ENCODE measurements at regions not wholly inside any gene's neighbourhood (a gene's known extent, or its start where the extent isn't known, plus 50 kb on each side); places are given as distances from the start of the nearest gene placed in this dataset.

DNA sequence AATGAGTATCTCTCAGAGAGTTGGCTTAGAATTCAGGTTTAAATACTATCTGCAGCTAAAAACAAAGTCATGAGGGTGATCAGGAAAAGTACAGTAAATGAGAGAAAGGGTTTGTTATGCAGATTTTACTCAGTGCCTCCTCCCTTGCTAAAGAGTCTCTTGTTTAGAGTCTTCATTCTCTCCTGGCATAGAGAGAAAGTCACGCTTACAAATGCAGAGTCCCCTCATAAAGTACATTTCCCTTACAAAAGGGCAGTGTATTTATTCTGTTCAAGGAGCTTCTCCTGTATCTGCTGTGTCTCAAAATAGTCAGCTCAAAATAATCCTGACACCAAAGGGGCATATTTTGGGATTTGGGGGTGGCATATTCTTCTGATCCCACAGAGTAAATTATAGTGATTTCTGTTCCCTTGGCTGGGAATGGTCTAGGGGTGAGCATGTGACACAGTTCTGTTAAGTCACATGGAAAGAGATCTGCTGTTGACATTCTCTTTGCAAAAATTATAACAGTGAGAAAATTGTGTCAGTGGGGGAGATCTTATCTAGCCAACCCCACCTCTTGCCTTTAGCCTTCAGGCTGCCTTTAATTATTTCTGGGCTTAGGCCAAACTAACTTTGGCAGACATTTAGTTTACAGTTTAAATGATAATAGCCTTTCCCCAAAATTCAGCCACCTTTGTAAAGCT lies 102.9 kb downstream of the MTNR1B start:
- Histone ChIP-seq H3K36me3 (no peaks in the 10 kb centered on the region), H3K27me3 (no peaks in the 10 kb centered on the region), H3K9me3 (no peaks in the 10 kb centered on the region), H3K27ac (no peak overlapping the region), H3K4me1 (no peaks in the 10 kb centered on the region), H3K4me3 (no peak overlapping the region)
- intact Hi-C loops (cut with DNase I; ENCODE audit: low total_unique reads) = no loop called here
- TF ChIP-seq, protein P1, sequence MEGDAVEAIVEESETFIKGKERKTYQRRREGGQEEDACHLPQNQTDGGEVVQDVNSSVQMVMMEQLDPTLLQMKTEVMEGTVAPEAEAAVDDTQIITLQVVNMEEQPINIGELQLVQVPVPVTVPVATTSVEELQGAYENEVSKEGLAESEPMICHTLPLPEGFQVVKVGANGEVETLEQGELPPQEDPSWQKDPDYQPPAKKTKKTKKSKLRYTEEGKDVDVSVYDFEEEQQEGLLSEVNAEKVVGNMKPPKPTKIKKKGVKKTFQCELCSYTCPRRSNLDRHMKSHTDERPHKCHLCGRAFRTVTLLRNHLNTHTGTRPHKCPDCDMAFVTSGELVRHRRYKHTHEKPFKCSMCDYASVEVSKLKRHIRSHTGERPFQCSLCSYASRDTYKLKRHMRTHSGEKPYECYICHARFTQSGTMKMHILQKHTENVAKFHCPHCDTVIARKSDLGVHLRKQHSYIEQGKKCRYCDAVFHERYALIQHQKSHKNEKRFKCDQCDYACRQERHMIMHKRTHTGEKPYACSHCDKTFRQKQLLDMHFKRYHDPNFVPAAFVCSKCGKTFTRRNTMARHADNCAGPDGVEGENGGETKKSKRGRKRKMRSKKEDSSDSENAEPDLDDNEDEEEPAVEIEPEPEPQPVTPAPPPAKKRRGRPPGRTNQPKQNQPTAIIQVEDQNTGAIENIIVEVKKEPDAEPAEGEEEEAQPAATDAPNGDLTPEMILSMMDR (IDR thresholded peaks at IDR 0.05) = no peak
- DNase-seq = no peak

DNA sequence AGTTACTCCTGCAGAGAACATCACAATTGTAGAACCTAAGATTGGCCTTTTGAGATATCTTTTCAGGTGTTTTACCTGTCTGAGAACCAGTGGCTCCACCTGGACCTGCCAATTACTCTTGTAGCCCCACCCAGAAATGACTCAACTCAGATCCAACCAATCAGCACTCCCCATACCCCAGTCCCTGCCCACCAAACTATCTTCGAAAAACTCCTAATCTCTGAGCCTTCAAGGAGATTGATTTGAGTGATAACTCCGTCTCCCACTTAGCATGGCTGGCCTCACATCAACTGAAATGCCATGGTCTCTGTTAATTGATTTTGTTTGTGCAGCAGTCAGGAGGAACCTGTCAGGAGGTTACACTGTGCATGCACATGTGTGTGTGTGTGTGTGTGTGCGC lies 103.6 kb downstream of the MTNR1B start:
- intact Hi-C loops (cut with DNase I; ENCODE audit: low total_unique reads) = no loop called here
- TF ChIP-seq, protein P1 (IDR thresholded peaks at IDR 0.05) = no peak

DNA sequence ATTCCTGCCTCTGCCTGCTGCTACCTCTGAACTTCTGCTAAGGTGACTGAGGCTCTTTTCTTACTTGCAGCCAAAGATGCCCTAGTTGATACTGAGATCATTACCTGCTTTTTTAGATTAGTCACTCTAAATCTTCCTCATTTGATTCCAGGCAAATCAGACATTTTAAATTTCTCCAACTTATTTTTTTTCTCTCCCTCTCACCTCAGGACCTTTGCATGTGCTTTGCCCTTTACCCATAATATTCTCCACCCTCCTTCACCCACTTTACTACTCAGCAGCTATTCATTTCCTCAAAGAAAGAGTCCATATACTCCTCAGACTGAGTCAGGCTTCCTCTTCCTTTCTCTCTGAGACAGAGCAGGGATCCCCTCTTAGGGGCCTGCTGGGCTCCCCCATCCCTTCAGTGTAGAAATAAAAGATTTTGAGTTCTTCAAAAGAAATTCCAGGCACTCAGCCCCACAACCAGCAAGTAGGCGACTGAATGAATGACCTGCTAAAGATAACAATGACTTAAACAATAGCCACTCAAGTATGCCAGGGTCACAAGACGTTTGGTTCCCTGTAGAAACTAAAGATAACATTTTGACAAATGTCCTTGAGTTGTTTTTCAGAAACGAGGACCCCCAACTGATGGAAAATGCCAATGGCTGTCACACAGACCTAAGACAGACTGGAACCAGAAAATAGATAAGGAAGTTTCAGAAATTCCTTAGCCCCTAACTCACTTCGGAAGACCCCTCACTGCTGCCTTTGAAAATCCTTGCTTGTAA lies 104.2 kb downstream of the MTNR1B start:
- Histone ChIP-seq H3K9me3 (no peaks in the 10 kb centered on the region), H3K36me3 (no peaks in the 10 kb centered on the region), H3K27me3 (no peaks in the 10 kb centered on the region), H3K4me1 (no peaks in the 10 kb centered on the region), H3K4me3 (no peak overlapping the region), H3K27ac (no peak overlapping the region)
- TF ChIP-seq, protein P1 (IDR thresholded peaks at IDR 0.05) = no peak
- intact Hi-C loops (cut with DNase I; ENCODE audit: low total_unique reads) = no loop called here
- DNase-seq = no peak

More for the DNA sequence above, 103.6 kb downstream of the MTNR1B start:
- no peak for DNase-seq
- H3K27ac ChIP-seq = no peak overlapping the region
- no peaks in the 10 kb centered on the region for H3K4me1 ChIP-seq
- no peaks in the 10 kb centered on the region for H3K27me3 ChIP-seq
- H3K9me3 ChIP-seq = no peaks in the 10 kb centered on the region
- H3K4me3 ChIP-seq = no peak overlapping the region
- no peaks in the 10 kb centered on the region for H3K36me3 ChIP-seq

DNA sequence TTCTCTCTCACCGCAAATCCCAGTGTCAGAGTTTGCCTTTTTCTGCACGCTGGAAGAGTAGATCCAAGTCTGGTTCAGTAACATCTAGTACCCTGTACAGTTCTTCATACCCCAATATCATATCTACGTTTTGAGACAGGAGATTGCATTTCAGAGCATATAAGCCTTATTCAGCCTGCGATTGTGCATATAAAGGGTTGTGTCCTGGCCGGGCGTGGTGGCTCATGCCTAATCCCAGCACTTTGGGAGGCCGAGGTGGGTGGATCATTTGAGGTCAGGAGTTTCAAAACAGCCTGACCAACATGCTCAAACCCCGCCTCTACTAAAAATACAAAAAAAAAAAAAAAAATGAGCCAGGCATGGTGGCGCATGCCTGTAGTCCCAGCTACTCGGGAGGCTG lies 104.9 kb downstream of the MTNR1B start:
- TF ChIP-seq, protein P1 (IDR thresholded peaks at IDR 0.05) = no peak
- Histone ChIP-seq H3K36me3 (no peaks in the 10 kb centered on the region), H3K27ac (no peak overlapping the region), H3K4me1 (no peaks in the 10 kb centered on the region), H3K4me3 (no peak overlapping the region), H3K27me3 (no peaks in the 10 kb centered on the region), H3K9me3 (no peaks in the 10 kb centered on the region)
- intact Hi-C loops (cut with DNase I; ENCODE audit: low total_unique reads) = no loop called here
- no peak for DNase-seq

DNA sequence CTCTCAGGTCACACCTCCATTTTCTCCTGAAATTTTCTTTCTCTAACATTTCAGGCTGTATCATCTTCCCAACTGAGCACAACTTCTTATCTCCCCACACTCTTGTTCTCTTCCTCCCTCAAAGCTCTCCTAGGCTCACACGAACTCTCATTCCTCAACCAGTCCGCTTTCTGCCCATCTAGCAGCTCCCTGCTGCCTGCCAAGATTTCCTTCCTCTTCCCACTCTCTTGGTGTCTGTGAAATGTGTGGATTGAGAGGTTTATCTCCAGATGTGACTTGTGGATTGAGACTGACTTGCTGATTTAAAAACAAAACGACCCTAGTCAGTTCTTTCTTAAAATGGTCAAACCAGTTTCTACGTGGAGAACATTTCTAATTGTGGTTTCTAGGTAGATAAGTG lies 106.3 kb downstream of the MTNR1B start:
- Histone ChIP-seq H3K27ac (no peak overlapping the region), H3K9me3 (no peaks in the 10 kb centered on the region), H3K36me3 (no peaks in the 10 kb centered on the region), H3K4me3 (no peak overlapping the region), H3K4me1 (no peaks in the 10 kb centered on the region), H3K27me3 (no peaks in the 10 kb centered on the region)
- no peak for DNase-seq
- TF ChIP-seq, protein P1 (IDR thresholded peaks at IDR 0.05) = no peak
- intact Hi-C loops (cut with DNase I; ENCODE audit: low total_unique reads) = no loop called here
